ENCODE measurements at regions not wholly inside any gene's neighbourhood (a gene's known extent, or its start where the extent isn't known, plus 50 kb on each side); places are given as distances from the start of the nearest gene placed in this dataset.

GRCh38 chr9:93392974-93393373 is 58.5 kb upstream of the FAM120A start:
- no peaks in the 10 kb centered on the region for H3K36me3 ChIP-seq
- intact Hi-C loops (cut with DNase I; ENCODE audit: low total_unique reads) (no loop called here), in situ Hi-C loops (cut with MboI; ENCODE audit: low pct_ligation_motif_present in 1 of 4, low pct_unique_long_range_greater_than_20kb in 1 of 4, low sequenced_read_pairs in 3 of 4) (no loop called here)
- TF ChIP-seq CTCF (IDR thresholded peaks at IDR 0.05) (no peak), POLR2A (IDR thresholded peaks at IDR 0.05) (no peak), EP300 (IDR thresholded peaks at IDR 0.05; ENCODE audit: low read depth) (no peak), POLR2AphosphoS5 (IDR thresholded peaks at IDR 0.05) (no peak)
- H3K9me3 ChIP-seq = no peaks in the 10 kb centered on the region
- DNase-seq = no peak
- no peaks in the 10 kb centered on the region for H3K27me3 ChIP-seq
- H3K4me1 ChIP-seq = peaks cover 0 to 33% (median 20%) of the 10 kb centered on the region in 4 donors
- 96% methylated on average over 10 of the region's 10 CpGs; no CpG with 5 or more reads in 1 of the 2 donors for WGBS, 2 donors (ENCODE audit: low coverage in 1 of 2)
- H3K27ac ChIP-seq = peak overlapping the region in 1 of 4 donors; percentile 79
- no peak overlapping the region for H3K4me3 ChIP-seq

Small RNA genes lying in the stretch of these regions (small RNA-seq; reads per million reads assigned to genes)
- 0 reads per million in 4 donors for gene RNU6-829P
